ENCODE measurements at regions not wholly inside any gene's neighbourhood (a gene's known extent, or its start where the extent isn't known, plus 50 kb on each side); places are given as distances from the start of the nearest gene placed in this dataset.
A peak's percentile ranks its signal among the peaks of the same experiment; 100 is the strongest.

GRCh38 chr2:236317938-236318396 lies 53.8 kb upstream of the ASB18 start:
- in situ Hi-C loops (cut with MboI; ENCODE audit: low pct_unique_long_range_greater_than_20kb, low sequenced_read_pairs) = no loop called here
- DNase-seq = no peak

GRCh38 chr2:236318401-236318800 lies 54.2 kb upstream of the ASB18 start:
- no peak for DNase-seq
- in situ Hi-C loops (cut with MboI; ENCODE audit: low pct_unique_long_range_greater_than_20kb, low sequenced_read_pairs) = no loop called here

- in situ Hi-C loops (cut with MboI; ENCODE audit: low pct_unique_long_range_greater_than_20kb, low sequenced_read_pairs) = no loop called here
- no peak for DNase-seq
These were observed 54.8 kb upstream of the ASB18 start for GRCh38 chr2:236319036-236319435.

- DNase-seq = no peak
- in situ Hi-C loops (cut with MboI; ENCODE audit: low pct_unique_long_range_greater_than_20kb, low sequenced_read_pairs) = no loop called here
These were observed 57.2 kb upstream of the ASB18 start for GRCh38 chr2:236321415-236321814.

- in situ Hi-C loops (cut with MboI; ENCODE audit: low pct_unique_long_range_greater_than_20kb, low sequenced_read_pairs) = loop anchor here (25.0 kb wide), 1 partner anchor 729 kb away; no protein-coding TSS in a partner anchor
- no peak for DNase-seq
These were observed 69.4 kb upstream of the ASB18 start for GRCh38 chr2:236333417-236334121.

- in situ Hi-C loops (cut with MboI; ENCODE audit: low pct_unique_long_range_greater_than_20kb, low sequenced_read_pairs) = loop anchor here (25.0 kb wide), 1 partner anchor 728 kb away; no protein-coding TSS in a partner anchor
- DNase-seq = no peak
These were observed 70.1 kb upstream of the ASB18 start for GRCh38 chr2:236334122-236334876.

GRCh38 chr2:236335696-236336574 lies 71.7 kb upstream of the ASB18 start:
- DNase-seq = no peak
- in situ Hi-C loops (cut with MboI; ENCODE audit: low pct_unique_long_range_greater_than_20kb, low sequenced_read_pairs) = loop anchor here (25.0 kb wide), 1 partner anchor 726 kb away; no protein-coding TSS in a partner anchor

- in situ Hi-C loops (cut with MboI; ENCODE audit: low pct_unique_long_range_greater_than_20kb, low sequenced_read_pairs) = loop anchor here (25.0 kb wide), 1 partner anchor 725 kb away; no protein-coding TSS in a partner anchor
These were observed 72.6 kb upstream of the ASB18 start for GRCh38 chr2:236336575-236337464.

GRCh38 chr2:236337465-236338325 lies 73.5 kb upstream of the ASB18 start:
- no peak for DNase-seq

More at GRCh38 chr2:236336575-236337464, 72.6 kb upstream of the ASB18 start:
- no peak for DNase-seq

GRCh38 chr2:236338495-236339184 lies 74.4 kb upstream of the ASB18 start:
- in situ Hi-C loops (cut with MboI; ENCODE audit: low pct_unique_long_range_greater_than_20kb, low sequenced_read_pairs) = loop anchor here (25.0 kb wide), 1 partner anchor 724 kb away; no protein-coding TSS in a partner anchor
- DNase-seq = peak; percentile 46

More at GRCh38 chr2:236337465-236338325, 73.5 kb upstream of the ASB18 start:
- in situ Hi-C loops (cut with MboI; ENCODE audit: low pct_unique_long_range_greater_than_20kb, low sequenced_read_pairs) = loop anchor here (25.0 kb wide), 1 partner anchor 725 kb away; no protein-coding TSS in a partner anchor

- no peak for DNase-seq
- in situ Hi-C loops (cut with MboI; ENCODE audit: low pct_unique_long_range_greater_than_20kb, low sequenced_read_pairs) = loop anchor here (25.0 kb wide), 1 partner anchor 722 kb away; no protein-coding TSS in a partner anchor
These were observed 76.0 kb upstream of the ASB18 start for GRCh38 chr2:236340251-236340650.

GRCh38 chr2:236341067-236341466 lies 76.9 kb upstream of the ASB18 start:
- DNase-seq = no peak
- in situ Hi-C loops (cut with MboI; ENCODE audit: low pct_unique_long_range_greater_than_20kb, low sequenced_read_pairs) = loop anchor here (25.0 kb wide), 1 partner anchor 721 kb away; no protein-coding TSS in a partner anchor

- DNase-seq = no peak
- in situ Hi-C loops (cut with MboI; ENCODE audit: low pct_unique_long_range_greater_than_20kb, low sequenced_read_pairs) = loop anchor here (25.0 kb wide), 1 partner anchor 721 kb away; no protein-coding TSS in a partner anchor
These were observed 77.5 kb upstream of the ASB18 start for GRCh38 chr2:236341721-236342120.

- DNase-seq = no peak
- in situ Hi-C loops (cut with MboI; ENCODE audit: low pct_unique_long_range_greater_than_20kb, low sequenced_read_pairs) = loop anchor here (25.0 kb wide), 1 partner anchor 720 kb away; no protein-coding TSS in a partner anchor
These were observed 78.3 kb upstream of the ASB18 start for GRCh38 chr2:236342507-236342906.

- DNase-seq = no peak
- in situ Hi-C loops (cut with MboI; ENCODE audit: low pct_unique_long_range_greater_than_20kb, low sequenced_read_pairs) = loop anchor here (25.0 kb wide), 1 partner anchor 719 kb away; no protein-coding TSS in a partner anchor
These were observed 78.7 kb upstream of the ASB18 start for GRCh38 chr2:236342951-236343350.

Measured in KBM-7 (cell line).